DOHH2 (cell line): ENCODE measurements at regions not wholly inside any gene's neighbourhood (a gene's known extent, or its start where the extent isn't known, plus 50 kb on each side); places are given as distances from the start of the nearest gene placed in this dataset.

Experiments
- H3F3A ChIP-seq: fragments of 200-600 bp; sonication (generic), shearing (Covaris generic); 2 replicates; pipeline ENCODE4 v1.6.0; 2016; ENCODE audit warnings: antibody characterized with exemption, mild to moderate bottlenecking; ENCODE audit not compliant: control insufficient read depth, insufficient read depth
- H3K27ac ChIP-seq: fragments of 200-600 bp; sonication (generic); 2 replicates; pipeline ENCODE4 v1.5.1; 2014; ENCODE audit warnings: low read depth, mild to moderate bottlenecking, low read length, moderate library complexity
- H3K27me3 ChIP-seq: fragments of 200-600 bp; sonication (generic); 2 replicates; pipeline ENCODE4 v1.6.1; 2014; ENCODE audit warnings: mild to moderate bottlenecking, low read length, mixed read lengths; ENCODE audit not compliant: control insufficient read depth
- H3K36me3 ChIP-seq: fragments of 200-600 bp; sonication (generic); 2 replicates; pipeline ENCODE4 v1.6.1; 2014; ENCODE audit warnings: mild to moderate bottlenecking, low read length, moderate library complexity, mixed read lengths; ENCODE audit not compliant: control insufficient read depth
- H3K4me1 ChIP-seq: fragments of 200-600 bp; sonication (generic); 2 replicates; pipeline ENCODE4 v1.6.1; 2014; ENCODE audit warnings: mild to moderate bottlenecking, low read length, mixed read lengths; ENCODE audit not compliant: control insufficient read depth
- H3K4me2 ChIP-seq: fragments of 200-600 bp; sonication (generic); 2 replicates; pipeline ENCODE4 v1.6.0; 2014; ENCODE audit warnings: mild to moderate bottlenecking, low read length, moderate library complexity
- H3K4me3 ChIP-seq: fragments of 200-600 bp; sonication (generic); 2 replicates; pipeline ENCODE4 v1.5.1; 2014; ENCODE audit warnings: mild to moderate bottlenecking, low read length, mixed read lengths
- H3K79me2 ChIP-seq: fragments of 200-600 bp; sonication (generic); 2 replicates; pipeline ENCODE4 v1.6.1; 2014; ENCODE audit warnings: mild to moderate bottlenecking, low read length, mixed read lengths; ENCODE audit not compliant: control insufficient read depth
- H3K9me2 ChIP-seq: fragments of 200-600 bp; sonication (generic); replicated peaks from 2 replicates; pipeline ENCODE4 v1.6.1; 2014; ENCODE audit warnings: mild to moderate bottlenecking, low read length, mixed read lengths; ENCODE audit not compliant: control insufficient read depth
- H3K9me3 ChIP-seq: fragments of 200-600 bp; sonication (generic); 2 replicates; pipeline ENCODE4 v1.6.1; 2014; ENCODE audit warnings: antibody characterized with exemption, low read length, mixed read lengths; ENCODE audit not compliant: control insufficient read depth, insufficient read depth
- H4K20me1 ChIP-seq: fragments of 200-600 bp; sonication (generic); 2 replicates; pipeline ENCODE4 v1.6.0; 2014; ENCODE audit warnings: low read depth, mild to moderate bottlenecking, antibody characterized with exemption, low read length, moderate library complexity; ENCODE audit not compliant: control insufficient read depth, insufficient read depth
- EZH2phosphoT487 ChIP-seq: fragments of 200-600 bp; sonication (generic); IDR thresholded peaks from 2 replicates; pipeline ENCODE4 v1.6.1; 2017; ENCODE audit warnings: borderline replicate concordance, mild to moderate bottlenecking, antibody characterized with exemption, low read length, moderate library complexity, mixed read lengths
- TF ChIP-seq, protein P1 (sequence below): fragments of 200-600 bp; sonication (generic); IDR thresholded peaks from one replicate; pipeline ENCODE4 v1.5.1; 2014; ENCODE audit warnings: antibody characterized with exemption, mild to moderate bottlenecking, low read depth, low read length; ENCODE audit not compliant: poor library complexity, severe bottlenecking

- H3K9me3 ChIP-seq: no peaks in the 10 kb centered on the region
- H3K27ac ChIP-seq: no peak overlapping the region
- H3K4me2 ChIP-seq: no peak overlapping the region
- TF ChIP-seq EZH2phosphoT487: no peak
- TF ChIP-seq, protein P1, sequence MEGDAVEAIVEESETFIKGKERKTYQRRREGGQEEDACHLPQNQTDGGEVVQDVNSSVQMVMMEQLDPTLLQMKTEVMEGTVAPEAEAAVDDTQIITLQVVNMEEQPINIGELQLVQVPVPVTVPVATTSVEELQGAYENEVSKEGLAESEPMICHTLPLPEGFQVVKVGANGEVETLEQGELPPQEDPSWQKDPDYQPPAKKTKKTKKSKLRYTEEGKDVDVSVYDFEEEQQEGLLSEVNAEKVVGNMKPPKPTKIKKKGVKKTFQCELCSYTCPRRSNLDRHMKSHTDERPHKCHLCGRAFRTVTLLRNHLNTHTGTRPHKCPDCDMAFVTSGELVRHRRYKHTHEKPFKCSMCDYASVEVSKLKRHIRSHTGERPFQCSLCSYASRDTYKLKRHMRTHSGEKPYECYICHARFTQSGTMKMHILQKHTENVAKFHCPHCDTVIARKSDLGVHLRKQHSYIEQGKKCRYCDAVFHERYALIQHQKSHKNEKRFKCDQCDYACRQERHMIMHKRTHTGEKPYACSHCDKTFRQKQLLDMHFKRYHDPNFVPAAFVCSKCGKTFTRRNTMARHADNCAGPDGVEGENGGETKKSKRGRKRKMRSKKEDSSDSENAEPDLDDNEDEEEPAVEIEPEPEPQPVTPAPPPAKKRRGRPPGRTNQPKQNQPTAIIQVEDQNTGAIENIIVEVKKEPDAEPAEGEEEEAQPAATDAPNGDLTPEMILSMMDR: no peak
- H3K27me3 ChIP-seq: no peaks in the 10 kb centered on the region
- no peaks in the 10 kb centered on the region for H3K9me2 ChIP-seq
- H3K4me1 ChIP-seq: no peaks in the 10 kb centered on the region
- no peaks in the 10 kb centered on the region for H3K36me3 ChIP-seq
- H4K20me1 ChIP-seq: no peaks in the 10 kb centered on the region
- H3F3A ChIP-seq: no peaks in the 10 kb centered on the region
- H3K79me2 ChIP-seq: no peaks in the 10 kb centered on the region
- no peak overlapping the region for H3K4me3 ChIP-seq
These were observed 56.7 kb upstream of the LRFN5 start for GRCh38 chr14:41549821-41550607.

- Histone ChIP-seq H3K4me2 (no peak overlapping the region), H3K27ac (no peak overlapping the region), H3K9me2 (no peaks in the 10 kb centered on the region), H3K9me3 (no peaks in the 10 kb centered on the region), H3K36me3 (no peaks in the 10 kb centered on the region), H3K79me2 (no peaks in the 10 kb centered on the region), H3K4me3 (no peak overlapping the region), H4K20me1 (no peaks in the 10 kb centered on the region), H3F3A (no peaks in the 10 kb centered on the region), H3K27me3 (no peaks in the 10 kb centered on the region), H3K4me1 (no peaks in the 10 kb centered on the region)
- no peak for TF ChIP-seq EZH2phosphoT487
- TF ChIP-seq, protein P1: no peak
These were observed 57.4 kb upstream of the LRFN5 start for GRCh38 chr14:41549282-41549681.

DNA sequence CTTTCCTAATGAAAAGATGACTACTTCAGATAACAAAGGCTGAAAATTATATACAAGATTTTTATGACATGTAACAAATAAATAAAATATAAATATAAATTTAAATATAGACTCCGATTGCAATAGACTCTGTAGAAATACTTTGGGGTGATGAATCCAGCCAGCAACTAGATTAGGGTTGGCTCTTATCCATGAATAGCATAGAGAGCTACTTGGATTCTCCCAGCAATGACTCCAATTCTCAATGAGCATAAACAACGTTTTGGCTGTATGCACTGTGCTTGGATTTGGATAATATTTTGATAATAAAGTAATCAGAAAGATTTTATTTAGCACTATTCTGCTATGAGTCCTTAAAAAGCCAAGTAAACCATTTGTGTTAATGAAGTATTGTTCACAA lies 58.0 kb upstream of the LRFN5 start:
- Histone ChIP-seq H3K4me2 (no peak overlapping the region), H3K27me3 (no peaks in the 10 kb centered on the region), H3K4me3 (no peak overlapping the region), H3K9me3 (no peaks in the 10 kb centered on the region), H3F3A (no peaks in the 10 kb centered on the region), H3K79me2 (no peaks in the 10 kb centered on the region), H3K36me3 (no peaks in the 10 kb centered on the region), H3K9me2 (no peaks in the 10 kb centered on the region), H4K20me1 (no peaks in the 10 kb centered on the region), H3K4me1 (no peaks in the 10 kb centered on the region), H3K27ac (no peak overlapping the region)
- TF ChIP-seq, protein P1: no peak
- TF ChIP-seq EZH2phosphoT487: no peak
